ENCODE measurements at regions not wholly inside any gene's neighbourhood (a gene's known extent, or its start where the extent isn't known, plus 50 kb on each side); places are given as distances from the start of the nearest gene placed in this dataset.

GRCh38 chr18:75141734-75142133, 67.2 kb downstream of the PTGR3 start:
- Histone ChIP-seq H3K27me3 (no peaks in the 10 kb centered on the region), H3K27ac (no peak overlapping the region), H3K36me3 (no peaks in the 10 kb centered on the region), H3K4me3 (no peak overlapping the region), H3K4me1 (no peaks in the 10 kb centered on the region), H3K9me3 (peaks cover 0 to 10% (median 0%) of the 10 kb centered on the region in 4 donors)
- 73% methylated on average over 10 of the region's 13 CpGs for WGBS (ENCODE audit: insufficient coverage, low coverage, low lambda C conversion rate, missing lambda C conversion rate)
- TF ChIP-seq POLR2A (IDR thresholded peaks at IDR 0.05) = no peak
- no peak for TF ChIP-seq CTCF (IDR thresholded peaks at IDR 0.05)
- ATAC-seq = no peak
- no peak for DNase-seq
- intact Hi-C loops (cut with DNase I) = no loop called here

- Histone ChIP-seq H3K9me3 (peaks cover 0 to 10% (median 0%) of the 10 kb centered on the region in 4 donors), H3K27ac (no peak overlapping the region), H3K4me1 (no peaks in the 10 kb centered on the region), H3K4me3 (no peak overlapping the region), H3K36me3 (no peaks in the 10 kb centered on the region), H3K27me3 (no peaks in the 10 kb centered on the region)
- WGBS (ENCODE audit: insufficient coverage, low coverage, low lambda C conversion rate, missing lambda C conversion rate) = 67% methylated on average over 1 of the region's 5 CpGs
- TF ChIP-seq CTCF (IDR thresholded peaks at IDR 0.05) (no peak), POLR2A (IDR thresholded peaks at IDR 0.05) (no peak)
- intact Hi-C loops (cut with DNase I) = no loop called here
- ATAC-seq = no peak
- DNase-seq = no peak
Measured at GRCh38 chr18:75141166-75141565, 67.8 kb downstream of the PTGR3 start.

GRCh38 chr18:75140296-75140695, 68.6 kb downstream of the PTGR3 start:
- DNase-seq (no peak), ATAC-seq (no peak)
- Histone ChIP-seq H3K4me1 (no peaks in the 10 kb centered on the region), H3K4me3 (no peak overlapping the region), H3K27ac (no peak overlapping the region), H3K9me3 (peaks cover 0 to 8% (median 0%) of the 10 kb centered on the region in 4 donors), H3K36me3 (no peaks in the 10 kb centered on the region), H3K27me3 (no peaks in the 10 kb centered on the region)
- intact Hi-C loops (cut with DNase I) = no loop called here
- WGBS (ENCODE audit: insufficient coverage, low coverage, low lambda C conversion rate, missing lambda C conversion rate) = 48% methylated on average over 5 of the region's 5 CpGs
- TF ChIP-seq POLR2A (IDR thresholded peaks at IDR 0.05) = no peak
- no peak for TF ChIP-seq CTCF (IDR thresholded peaks at IDR 0.05)

GRCh38 chr18:75139226-75139911, 69.6 kb downstream of the PTGR3 start:
- Histone ChIP-seq H3K4me3 (no peak overlapping the region), H3K9me3 (peaks cover 0 to 3% (median 0%) of the 10 kb centered on the region in 4 donors), H3K27ac (no peak overlapping the region), H3K27me3 (no peaks in the 10 kb centered on the region), H3K4me1 (no peaks in the 10 kb centered on the region), H3K36me3 (no peaks in the 10 kb centered on the region)
- TF ChIP-seq CTCF (IDR thresholded peaks at IDR 0.05) (no peak), POLR2A (IDR thresholded peaks at IDR 0.05) (no peak)
- no peak for ATAC-seq
- 59% methylated on average over 7 of the region's 18 CpGs for WGBS (ENCODE audit: insufficient coverage, low coverage, low lambda C conversion rate, missing lambda C conversion rate)
- DNase-seq = no peak
- intact Hi-C loops (cut with DNase I) = no loop called here
